ENCODE measurements at regions not wholly inside any gene's neighbourhood (a gene's known extent, or its start where the extent isn't known, plus 50 kb on each side); places are given as distances from the start of the nearest gene placed in this dataset.

GRCh38 chr12:46956451-46957035 is 122.9 kb upstream of the PCED1B start:
- CTCF ChIA-PET = no interaction called here
- no peaks in the 10 kb centered on the region for H3K9me3 Mint-ChIP-seq
- H3K4me1 ChIP-seq (ENCODE audit: insufficient read depth, low read length) = no peaks in the 10 kb centered on the region
- H3K4me3 ChIP-seq (ENCODE audit: low read length) = no peak overlapping the region
- DNase-seq = no peak
- POLR2A ChIA-PET = no interaction called here
- H3K36me3 Mint-ChIP-seq = no peaks in the 10 kb centered on the region
- no peaks in the 10 kb centered on the region for H3K36me3 ChIP-seq (ENCODE audit: insufficient read depth, low read length)
- peaks cover 20 to 52% of the 10 kb centered on the region in 2 donors for H3K27me3 Mint-ChIP-seq
- no peak overlapping the region for H3K4me3 Mint-ChIP-seq
- H3K27ac Mint-ChIP-seq = no peak overlapping the region
- H3K27me3 ChIP-seq (ENCODE audit: insufficient read depth, low read length, poor library complexity, severe bottlenecking) = no peaks in the 10 kb centered on the region
- H3K27ac ChIP-seq (ENCODE audit: low read depth, low read length) = no peak overlapping the region
- H3K4me1 Mint-ChIP-seq = no peaks in the 10 kb centered on the region
- H3K9me3 ChIP-seq (ENCODE audit: low read length) = no peaks in the 10 kb centered on the region

- Histone ChIP-seq H3K9me3 (ENCODE audit: low read length) (no peaks in the 10 kb centered on the region), H3K27me3 (ENCODE audit: insufficient read depth, low read length, poor library complexity, severe bottlenecking) (no peaks in the 10 kb centered on the region), H3K36me3 (ENCODE audit: insufficient read depth, low read length) (no peaks in the 10 kb centered on the region), H3K27ac (ENCODE audit: low read depth, low read length) (no peak overlapping the region), H3K4me1 (ENCODE audit: insufficient read depth, low read length) (no peaks in the 10 kb centered on the region), H3K4me3 (ENCODE audit: low read length) (no peak overlapping the region)
- CTCF ChIA-PET = no interaction called here
- no peaks in the 10 kb centered on the region for H3K4me1 Mint-ChIP-seq
- no peak overlapping the region for H3K4me3 Mint-ChIP-seq
- H3K9me3 Mint-ChIP-seq = no peaks in the 10 kb centered on the region
- no peak for DNase-seq
- no peak overlapping the region for H3K27ac Mint-ChIP-seq
- no peaks in the 10 kb centered on the region for H3K36me3 Mint-ChIP-seq
- POLR2A ChIA-PET = no interaction called here
- peaks cover 20 to 47% of the 10 kb centered on the region in 2 donors for H3K27me3 Mint-ChIP-seq
These were observed 121.4 kb upstream of the PCED1B start for GRCh38 chr12:46958053-46958452.

- no peak overlapping the region for H3K27ac ChIP-seq (ENCODE audit: low read depth, low read length)
- H3K4me3 ChIP-seq (ENCODE audit: low read length) = no peak overlapping the region
- H3K27ac Mint-ChIP-seq = no peak overlapping the region
- POLR2A ChIA-PET = no interaction called here
- no peak overlapping the region for H3K4me3 Mint-ChIP-seq
- no peaks in the 10 kb centered on the region for H3K9me3 Mint-ChIP-seq
- no peaks in the 10 kb centered on the region for H3K27me3 ChIP-seq (ENCODE audit: insufficient read depth, low read length, poor library complexity, severe bottlenecking)
- DNase-seq = no peak
- no peaks in the 10 kb centered on the region for H3K36me3 ChIP-seq (ENCODE audit: insufficient read depth, low read length)
- H3K9me3 ChIP-seq (ENCODE audit: low read length) = no peaks in the 10 kb centered on the region
- H3K4me1 Mint-ChIP-seq = no peaks in the 10 kb centered on the region
- CTCF ChIA-PET = no interaction called here
- no peaks in the 10 kb centered on the region for H3K36me3 Mint-ChIP-seq
- no peaks in the 10 kb centered on the region for H3K4me1 ChIP-seq (ENCODE audit: insufficient read depth, low read length)
- peaks cover 20 to 42% of the 10 kb centered on the region in 2 donors for H3K27me3 Mint-ChIP-seq
These were observed 120.7 kb upstream of the PCED1B start for GRCh38 chr12:46958599-46959290.

GRCh38 chr12:46959502-46959901 is 119.9 kb upstream of the PCED1B start:
- H3K27ac Mint-ChIP-seq = no peak overlapping the region
- Histone ChIP-seq H3K27ac (ENCODE audit: low read depth, low read length) (no peak overlapping the region), H3K4me3 (ENCODE audit: low read length) (no peak overlapping the region), H3K4me1 (ENCODE audit: insufficient read depth, low read length) (no peaks in the 10 kb centered on the region), H3K27me3 (ENCODE audit: insufficient read depth, low read length, poor library complexity, severe bottlenecking) (no peaks in the 10 kb centered on the region), H3K9me3 (ENCODE audit: low read length) (no peaks in the 10 kb centered on the region), H3K36me3 (ENCODE audit: insufficient read depth, low read length) (no peaks in the 10 kb centered on the region)
- no peaks in the 10 kb centered on the region for H3K36me3 Mint-ChIP-seq
- no peaks in the 10 kb centered on the region for H3K9me3 Mint-ChIP-seq
- no peak overlapping the region for H3K4me3 Mint-ChIP-seq
- CTCF ChIA-PET = no interaction called here
- no peak for DNase-seq
- no peaks in the 10 kb centered on the region for H3K4me1 Mint-ChIP-seq
- POLR2A ChIA-PET = no interaction called here
- peaks cover 17 to 38% of the 10 kb centered on the region in 2 donors for H3K27me3 Mint-ChIP-seq

GRCh38 chr12:46960681-46961080 is 118.7 kb upstream of the PCED1B start:
- no peaks in the 10 kb centered on the region for H3K9me3 Mint-ChIP-seq
- H3K36me3 Mint-ChIP-seq = no peaks in the 10 kb centered on the region

GRCh38 chr12:46963191-46963590 is 116.2 kb upstream of the PCED1B start:
- DNase-seq = no peak
- Histone ChIP-seq H3K27ac (ENCODE audit: low read depth, low read length) (no peak overlapping the region), H3K27me3 (ENCODE audit: insufficient read depth, low read length, poor library complexity, severe bottlenecking) (no peaks in the 10 kb centered on the region), H3K4me3 (ENCODE audit: low read length) (no peak overlapping the region), H3K9me3 (ENCODE audit: low read length) (no peaks in the 10 kb centered on the region), H3K4me1 (ENCODE audit: insufficient read depth, low read length) (no peaks in the 10 kb centered on the region), H3K36me3 (ENCODE audit: insufficient read depth, low read length) (no peaks in the 10 kb centered on the region)
- H3K4me3 Mint-ChIP-seq = no peak overlapping the region
- ChIA-PET CTCF (no interaction called here), POLR2A (no interaction called here)
- no peaks in the 10 kb centered on the region for H3K9me3 Mint-ChIP-seq
- no peaks in the 10 kb centered on the region for H3K36me3 Mint-ChIP-seq
- no peaks in the 10 kb centered on the region for H3K4me1 Mint-ChIP-seq
- H3K27ac Mint-ChIP-seq = no peak overlapping the region
- H3K27me3 Mint-ChIP-seq = peaks cover 11 to 42% of the 10 kb centered on the region in 2 donors

More at GRCh38 chr12:46960681-46961080, 118.7 kb upstream of the PCED1B start:
- H3K4me1 ChIP-seq (ENCODE audit: insufficient read depth, low read length) = no peaks in the 10 kb centered on the region
- ChIA-PET POLR2A (no interaction called here), CTCF (no interaction called here)
- H3K9me3 ChIP-seq (ENCODE audit: low read length) = no peaks in the 10 kb centered on the region
- Mint-ChIP-seq H3K27me3 (peaks cover 16 to 38% of the 10 kb centered on the region in 2 donors), H3K4me3 (no peak overlapping the region), H3K4me1 (no peaks in the 10 kb centered on the region), H3K27ac (no peak overlapping the region)
- H3K4me3 ChIP-seq (ENCODE audit: low read length) = no peak overlapping the region
- no peak overlapping the region for H3K27ac ChIP-seq (ENCODE audit: low read depth, low read length)
- H3K36me3 ChIP-seq (ENCODE audit: insufficient read depth, low read length) = no peaks in the 10 kb centered on the region
- H3K27me3 ChIP-seq (ENCODE audit: insufficient read depth, low read length, poor library complexity, severe bottlenecking) = no peaks in the 10 kb centered on the region
- DNase-seq = no peak

- Histone ChIP-seq H3K27ac (ENCODE audit: low read depth, low read length) (no peak overlapping the region), H3K36me3 (ENCODE audit: insufficient read depth, low read length) (no peaks in the 10 kb centered on the region), H3K4me1 (ENCODE audit: insufficient read depth, low read length) (no peaks in the 10 kb centered on the region), H3K27me3 (ENCODE audit: insufficient read depth, low read length, poor library complexity, severe bottlenecking) (no peaks in the 10 kb centered on the region), H3K4me3 (ENCODE audit: low read length) (no peak overlapping the region), H3K9me3 (ENCODE audit: low read length) (no peaks in the 10 kb centered on the region)
- CTCF ChIA-PET = no interaction called here
- Mint-ChIP-seq H3K4me1 (no peaks in the 10 kb centered on the region), H3K27ac (no peak overlapping the region), H3K4me3 (no peak overlapping the region), H3K9me3 (no peaks in the 10 kb centered on the region), H3K27me3 (peaks cover 11 to 45% of the 10 kb centered on the region in 2 donors), H3K36me3 (no peaks in the 10 kb centered on the region)
- POLR2A ChIA-PET = no interaction called here
- DNase-seq = no peak
These were observed 115.1 kb upstream of the PCED1B start for GRCh38 chr12:46963977-46964971.

GRCh38 chr12:46965137-46965536 is 114.3 kb upstream of the PCED1B start:
- ChIA-PET CTCF (no interaction called here), POLR2A (no interaction called here)
- no peak overlapping the region for H3K27ac ChIP-seq (ENCODE audit: low read depth, low read length)
- peaks cover 11 to 39% of the 10 kb centered on the region in 2 donors for H3K27me3 Mint-ChIP-seq
- no peaks in the 10 kb centered on the region for H3K36me3 ChIP-seq (ENCODE audit: insufficient read depth, low read length)
- no peak overlapping the region for H3K4me3 Mint-ChIP-seq
- no peaks in the 10 kb centered on the region for H3K4me1 ChIP-seq (ENCODE audit: insufficient read depth, low read length)
- H3K27ac Mint-ChIP-seq = no peak overlapping the region
- no peaks in the 10 kb centered on the region for H3K9me3 ChIP-seq (ENCODE audit: low read length)
- no peaks in the 10 kb centered on the region for H3K4me1 Mint-ChIP-seq
- no peaks in the 10 kb centered on the region for H3K9me3 Mint-ChIP-seq
- no peak overlapping the region for H3K4me3 ChIP-seq (ENCODE audit: low read length)
- H3K36me3 Mint-ChIP-seq = no peaks in the 10 kb centered on the region
- H3K27me3 ChIP-seq (ENCODE audit: insufficient read depth, low read length, poor library complexity, severe bottlenecking) = no peaks in the 10 kb centered on the region
- no peak for DNase-seq
